ENCODE measurements at regions not wholly inside any gene's neighbourhood (a gene's known extent, or its start where the extent isn't known, plus 50 kb on each side); places are given as distances from the start of the nearest gene placed in this dataset.

- Mint-ChIP-seq H3K27ac (peak overlapping the region; percentile 2), H3K4me3 (no peak overlapping the region), H3K4me1 (ENCODE audit: unreplicated experiment) (peaks cover 14% of the 10 kb centered on the region), H3K27me3 (no peaks in the 10 kb centered on the region), H3K36me3 (no peaks in the 10 kb centered on the region), H3K9me3 (no peaks in the 10 kb centered on the region)
- DNase-seq (ENCODE audit: extremely low spot score, unreplicated experiment) = no peak
- TF ChIP-seq, protein P1, sequence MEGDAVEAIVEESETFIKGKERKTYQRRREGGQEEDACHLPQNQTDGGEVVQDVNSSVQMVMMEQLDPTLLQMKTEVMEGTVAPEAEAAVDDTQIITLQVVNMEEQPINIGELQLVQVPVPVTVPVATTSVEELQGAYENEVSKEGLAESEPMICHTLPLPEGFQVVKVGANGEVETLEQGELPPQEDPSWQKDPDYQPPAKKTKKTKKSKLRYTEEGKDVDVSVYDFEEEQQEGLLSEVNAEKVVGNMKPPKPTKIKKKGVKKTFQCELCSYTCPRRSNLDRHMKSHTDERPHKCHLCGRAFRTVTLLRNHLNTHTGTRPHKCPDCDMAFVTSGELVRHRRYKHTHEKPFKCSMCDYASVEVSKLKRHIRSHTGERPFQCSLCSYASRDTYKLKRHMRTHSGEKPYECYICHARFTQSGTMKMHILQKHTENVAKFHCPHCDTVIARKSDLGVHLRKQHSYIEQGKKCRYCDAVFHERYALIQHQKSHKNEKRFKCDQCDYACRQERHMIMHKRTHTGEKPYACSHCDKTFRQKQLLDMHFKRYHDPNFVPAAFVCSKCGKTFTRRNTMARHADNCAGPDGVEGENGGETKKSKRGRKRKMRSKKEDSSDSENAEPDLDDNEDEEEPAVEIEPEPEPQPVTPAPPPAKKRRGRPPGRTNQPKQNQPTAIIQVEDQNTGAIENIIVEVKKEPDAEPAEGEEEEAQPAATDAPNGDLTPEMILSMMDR (conservative IDR thresholded peaks at IDR 0.05) = no peak
Measured at GRCh38 chr2:183666031-183666430, 541.8 kb downstream of the NUP35 start.

GRCh38 chr2:183671233-183671632 lies 547.0 kb downstream of the NUP35 start:
- Mint-ChIP-seq H3K9me3 (no peaks in the 10 kb centered on the region), H3K27ac (no peak overlapping the region), H3K27me3 (no peaks in the 10 kb centered on the region), H3K4me1 (ENCODE audit: unreplicated experiment) (peaks cover 1% of the 10 kb centered on the region), H3K4me3 (no peak overlapping the region), H3K36me3 (no peaks in the 10 kb centered on the region)
- TF ChIP-seq, protein P1 (conservative IDR thresholded peaks at IDR 0.05) = no peak
- no peak for DNase-seq (ENCODE audit: extremely low spot score, unreplicated experiment)

DNA sequence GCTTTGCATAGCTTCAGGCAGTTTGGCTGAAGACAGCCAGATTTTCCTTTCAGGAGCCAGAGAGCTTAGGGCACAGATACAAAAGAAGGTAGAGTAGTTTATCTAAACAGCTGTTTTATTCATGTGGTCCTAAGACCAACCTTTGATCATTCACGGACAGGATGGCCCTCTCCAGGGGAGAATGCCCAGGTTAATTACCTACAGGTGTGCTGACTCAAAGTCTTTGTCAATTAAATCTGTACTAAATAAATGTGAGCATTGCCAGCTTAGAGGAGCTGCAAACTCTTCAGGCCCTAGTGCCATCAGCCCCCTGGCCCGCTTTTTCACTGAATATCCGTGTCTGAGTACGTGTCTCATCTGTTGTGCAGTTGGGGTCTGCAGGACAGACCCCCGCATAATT lies 554.7 kb downstream of the NUP35 start:
- TF ChIP-seq, protein P1 (conservative IDR thresholded peaks at IDR 0.05) = no peak

DNA sequence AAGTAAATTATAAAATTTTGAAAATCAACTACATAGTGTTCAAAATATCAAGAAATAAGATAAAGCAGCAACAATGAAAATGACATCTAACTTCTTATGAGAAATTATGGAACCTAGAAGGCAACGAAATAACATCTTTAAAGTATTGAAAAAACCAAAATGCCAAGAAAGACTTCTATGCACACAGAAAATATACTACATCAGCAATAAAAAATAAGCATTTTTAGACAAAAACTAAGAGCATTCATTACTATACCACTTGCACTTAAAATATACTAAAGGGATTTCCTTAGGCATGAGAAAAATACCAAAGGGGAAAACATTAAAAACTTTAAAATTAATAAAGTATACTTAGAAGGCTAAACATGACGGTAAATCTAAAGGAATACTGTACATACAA lies 556.3 kb downstream of the NUP35 start:
- Mint-ChIP-seq H3K27ac (no peak overlapping the region), H3K36me3 (no peaks in the 10 kb centered on the region), H3K9me3 (no peaks in the 10 kb centered on the region), H3K4me3 (no peak overlapping the region), H3K4me1 (ENCODE audit: unreplicated experiment) (no peaks in the 10 kb centered on the region), H3K27me3 (no peaks in the 10 kb centered on the region)
- no peak for DNase-seq (ENCODE audit: extremely low spot score, unreplicated experiment)
- TF ChIP-seq, protein P1 (conservative IDR thresholded peaks at IDR 0.05) = no peak

More for the DNA sequence above, 554.7 kb downstream of the NUP35 start:
- Mint-ChIP-seq H3K4me3 (no peak overlapping the region), H3K27ac (no peak overlapping the region), H3K36me3 (no peaks in the 10 kb centered on the region), H3K4me1 (ENCODE audit: unreplicated experiment) (no peaks in the 10 kb centered on the region), H3K9me3 (no peaks in the 10 kb centered on the region), H3K27me3 (no peaks in the 10 kb centered on the region)
- no peak for DNase-seq (ENCODE audit: extremely low spot score, unreplicated experiment)

DNA sequence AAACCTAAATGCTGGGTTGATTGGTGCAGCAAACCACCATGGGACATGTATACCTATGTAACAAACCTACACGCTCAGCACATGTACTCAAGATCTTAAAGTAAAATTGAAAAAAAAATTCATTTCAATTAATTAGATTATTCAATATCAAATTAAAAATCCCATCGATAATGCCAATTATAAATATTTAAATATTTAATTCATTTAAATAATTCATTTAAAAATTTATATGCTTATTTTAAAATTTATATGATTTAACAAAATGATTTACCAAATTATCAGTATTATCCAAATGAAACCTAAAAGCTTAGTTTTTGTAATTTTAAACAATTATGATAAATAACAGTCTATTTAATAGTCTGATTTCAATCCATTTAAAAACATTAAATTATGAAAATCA lies 560.4 kb downstream of the NUP35 start:
- H3K27me3 Mint-ChIP-seq = no peaks in the 10 kb centered on the region
- H3K4me1 Mint-ChIP-seq (ENCODE audit: unreplicated experiment) = no peaks in the 10 kb centered on the region
- H3K9me3 Mint-ChIP-seq = no peaks in the 10 kb centered on the region
- TF ChIP-seq, protein P1 (conservative IDR thresholded peaks at IDR 0.05) = no peak
- no peaks in the 10 kb centered on the region for H3K36me3 Mint-ChIP-seq
- no peak overlapping the region for H3K27ac Mint-ChIP-seq
- no peak overlapping the region for H3K4me3 Mint-ChIP-seq
- no peak for DNase-seq (ENCODE audit: extremely low spot score, unreplicated experiment)

DNA sequence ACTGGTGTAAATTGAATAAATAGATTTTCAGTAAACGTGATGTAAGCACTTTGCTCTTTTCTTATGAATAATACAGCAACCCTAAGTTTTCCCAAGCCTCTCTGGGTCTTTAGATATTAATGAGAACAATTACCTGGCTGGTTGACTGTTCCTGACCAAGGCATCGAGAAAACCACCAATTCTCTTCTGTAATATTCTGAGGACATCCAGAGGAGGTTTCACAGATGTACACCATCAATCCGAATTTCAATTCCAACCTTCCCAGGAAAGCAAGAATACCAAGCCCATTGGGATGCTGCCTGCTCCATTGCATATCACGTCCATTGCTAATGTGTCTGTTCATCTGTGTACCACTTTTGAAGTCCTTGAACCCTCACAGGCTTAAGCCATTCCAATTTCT lies 571.8 kb downstream of the NUP35 start:
- no peak for DNase-seq (ENCODE audit: extremely low spot score, unreplicated experiment)
- H3K27ac Mint-ChIP-seq = no peak overlapping the region
- H3K4me3 Mint-ChIP-seq = no peak overlapping the region
- no peaks in the 10 kb centered on the region for H3K27me3 Mint-ChIP-seq
- H3K4me1 Mint-ChIP-seq (ENCODE audit: unreplicated experiment) = no peaks in the 10 kb centered on the region
- peaks cover 6% of the 10 kb centered on the region for H3K9me3 Mint-ChIP-seq
- TF ChIP-seq, protein P1 (conservative IDR thresholded peaks at IDR 0.05) = no peak
- no peaks in the 10 kb centered on the region for H3K36me3 Mint-ChIP-seq

All from type B pancreatic cell (in vitro differentiated cells).